ENCODE measurements at regions not wholly inside any gene's neighbourhood (a gene's known extent, or its start where the extent isn't known, plus 50 kb on each side); places are given as distances from the start of the nearest gene placed in this dataset.

GRCh38 chr7:51647486-51647885, 330.9 kb upstream of the COBL start:
- TF ChIP-seq CTCF (IDR thresholded peaks at IDR 0.05) (no peak), POLR2A (IDR thresholded peaks at IDR 0.05) (no peak)
